ENCODE measurements at regions not wholly inside any gene's neighbourhood (a gene's known extent, or its start where the extent isn't known, plus 50 kb on each side); places are given as distances from the start of the nearest gene placed in this dataset.

- no peak overlapping the region for H3K4me3 ChIP-seq
- H3K9ac ChIP-seq (ENCODE audit: insufficient read depth in 1 of 2, low read length in 2 of 2): no peak overlapping the region
- peaks cover 0 to 5% (median 0%) of the 10 kb centered on the region in 4 donors for H3K9me3 ChIP-seq (ENCODE audit: control insufficient read depth in 4 of 4, insufficient read depth in 3 of 4, low read length in 3 of 4)
- no peak for DNase-seq
- no peak overlapping the region for H3K27ac ChIP-seq (ENCODE audit: low read depth in 1 of 2, low read length in 1 of 2)
- H3K36me3 ChIP-seq (ENCODE audit: control insufficient read depth in 4 of 4, insufficient read depth in 4 of 4, low read length in 4 of 4): no peaks in the 10 kb centered on the region
- H3K27me3 ChIP-seq (ENCODE audit: control insufficient read depth in 3 of 3, insufficient read depth in 3 of 3, low read length in 2 of 3): no peaks in the 10 kb centered on the region
- WGBS, 2 donors: 74 to 75% methylated on average over 4 of the region's 4 CpGs
- peaks cover 0 to 5% (median 0%) of the 10 kb centered on the region in 5 donors for H3K4me1 ChIP-seq (ENCODE audit: control insufficient read depth in 5 of 5, insufficient read depth in 5 of 5, low read length in 5 of 5)
- TF ChIP-seq, protein P1, sequence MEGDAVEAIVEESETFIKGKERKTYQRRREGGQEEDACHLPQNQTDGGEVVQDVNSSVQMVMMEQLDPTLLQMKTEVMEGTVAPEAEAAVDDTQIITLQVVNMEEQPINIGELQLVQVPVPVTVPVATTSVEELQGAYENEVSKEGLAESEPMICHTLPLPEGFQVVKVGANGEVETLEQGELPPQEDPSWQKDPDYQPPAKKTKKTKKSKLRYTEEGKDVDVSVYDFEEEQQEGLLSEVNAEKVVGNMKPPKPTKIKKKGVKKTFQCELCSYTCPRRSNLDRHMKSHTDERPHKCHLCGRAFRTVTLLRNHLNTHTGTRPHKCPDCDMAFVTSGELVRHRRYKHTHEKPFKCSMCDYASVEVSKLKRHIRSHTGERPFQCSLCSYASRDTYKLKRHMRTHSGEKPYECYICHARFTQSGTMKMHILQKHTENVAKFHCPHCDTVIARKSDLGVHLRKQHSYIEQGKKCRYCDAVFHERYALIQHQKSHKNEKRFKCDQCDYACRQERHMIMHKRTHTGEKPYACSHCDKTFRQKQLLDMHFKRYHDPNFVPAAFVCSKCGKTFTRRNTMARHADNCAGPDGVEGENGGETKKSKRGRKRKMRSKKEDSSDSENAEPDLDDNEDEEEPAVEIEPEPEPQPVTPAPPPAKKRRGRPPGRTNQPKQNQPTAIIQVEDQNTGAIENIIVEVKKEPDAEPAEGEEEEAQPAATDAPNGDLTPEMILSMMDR (IDR thresholded peaks at IDR 0.05; ENCODE audit: control extremely low read depth, extremely low read depth): no peak
- ATAC-seq (ENCODE audit: insufficient read depth, low FRiP score): no peak
Measured at GRCh38 chr13:106836186-106836802, 268.4 kb upstream of the ARGLU1 start.

DNA sequence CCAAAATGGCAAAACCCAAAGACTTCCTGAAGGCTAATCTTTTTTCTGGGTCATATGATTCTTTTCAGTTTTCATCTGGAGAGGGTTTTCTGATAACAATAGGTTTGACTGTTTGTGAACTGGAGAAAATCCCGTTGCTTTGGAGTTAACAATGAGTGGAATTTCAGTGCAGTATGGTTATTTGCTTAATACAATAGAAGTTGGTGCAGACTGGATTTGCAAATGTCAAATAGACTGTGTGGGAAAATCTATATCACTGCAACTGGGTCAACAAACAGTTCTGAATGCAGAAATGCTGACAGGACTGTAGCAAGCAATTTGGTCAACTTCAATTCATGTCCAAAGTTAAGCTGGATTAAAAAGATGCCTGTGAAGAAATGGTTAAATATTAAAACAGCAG, 267.5 kb upstream of the ARGLU1 start:
- 42 to 69% methylated on average over 1 of the region's 1 CpG for WGBS, 2 donors
- no peaks in the 10 kb centered on the region for H3K36me3 ChIP-seq (ENCODE audit: control insufficient read depth in 4 of 4, insufficient read depth in 4 of 4, low read length in 4 of 4)
- TF ChIP-seq, protein P1 (IDR thresholded peaks at IDR 0.05; ENCODE audit: control extremely low read depth, extremely low read depth): no peak
- peaks cover 0 to 5% (median 0%) of the 10 kb centered on the region in 4 donors for H3K9me3 ChIP-seq (ENCODE audit: control insufficient read depth in 4 of 4, insufficient read depth in 3 of 4, low read length in 3 of 4)
- no peak overlapping the region for H3K9ac ChIP-seq (ENCODE audit: insufficient read depth in 1 of 2, low read length in 2 of 2)
- no peak for ATAC-seq (ENCODE audit: insufficient read depth, low FRiP score)
- DNase-seq: peak in 1 of 3 donors; percentile 5
- H3K4me1 ChIP-seq (ENCODE audit: control insufficient read depth in 5 of 5, insufficient read depth in 5 of 5, low read length in 5 of 5): peaks cover 0 to 5% (median 0%) of the 10 kb centered on the region in 5 donors
- H3K27ac ChIP-seq (ENCODE audit: low read depth in 1 of 2, low read length in 1 of 2): no peak overlapping the region
- no peak overlapping the region for H3K4me3 ChIP-seq
- no peaks in the 10 kb centered on the region for H3K27me3 ChIP-seq (ENCODE audit: control insufficient read depth in 3 of 3, insufficient read depth in 3 of 3, low read length in 2 of 3)

- Histone ChIP-seq H3K9me3 (ENCODE audit: control insufficient read depth in 4 of 4, insufficient read depth in 3 of 4, low read length in 3 of 4) (no peaks in the 10 kb centered on the region), H3K27me3 (ENCODE audit: control insufficient read depth in 3 of 3, insufficient read depth in 3 of 3, low read length in 2 of 3) (no peaks in the 10 kb centered on the region), H3K36me3 (ENCODE audit: control insufficient read depth in 4 of 4, insufficient read depth in 4 of 4, low read length in 4 of 4) (no peaks in the 10 kb centered on the region), H3K4me3 (no peak overlapping the region), H3K27ac (ENCODE audit: low read depth in 1 of 2, low read length in 1 of 2) (no peak overlapping the region), H3K9ac (ENCODE audit: insufficient read depth in 1 of 2, low read length in 2 of 2) (no peak overlapping the region), H3K4me1 (ENCODE audit: control insufficient read depth in 5 of 5, insufficient read depth in 5 of 5, low read length in 5 of 5) (no peaks in the 10 kb centered on the region)
- ATAC-seq (ENCODE audit: insufficient read depth, low FRiP score) (no peak), DNase-seq (no peak)
- WGBS, 2 donors: 82 to 85% methylated on average over 8 of the region's 8 CpGs
- TF ChIP-seq, protein P1 (IDR thresholded peaks at IDR 0.05; ENCODE audit: control extremely low read depth, extremely low read depth): no peak
Measured at GRCh38 chr13:106821979-106822378, 254.0 kb upstream of the ARGLU1 start.

Measured in lung (tissue), 11 donors.